K562 (cell line): ENCODE measurements at regions not wholly inside any gene's neighbourhood (a gene's known extent, or its start where the extent isn't known, plus 50 kb on each side); places are given as distances from the start of the nearest gene placed in this dataset.

Experiments
- ATAC-seq: fragments of 200-7000 bp; cut with Tn5 transposase; 3 replicates; pipeline ENCODE4 v1.9.1; 2020; ENCODE audit warnings: moderate library complexity
- BruUV-seq: library from RNA; stranded (reverse); fragments of 400-500 nt; replicated peaks from 2 replicates; lab custom pipeline; 2021; lab: Mats Ljungman, UMichigan
- CTCF ChIA-PET: fragments of 300-600 bp; formaldehyde crosslinking; extraction: SDS; loops from one replicate; lab custom pipeline; 2021; ENCODE audit warnings: low intra/inter-chr PET ratio; lab: Yijun Ruan, JAX
- POLR2A ChIA-PET: fragments of 300-600, 350-650 bp; sonication (Branson Sonifier 250); formaldehyde crosslinking; extraction: SDS; loops from one replicate; lab custom pipeline; 2021; ENCODE audit warnings: antibody characterized with exemption, inconsistent platforms; lab: Yijun Ruan, JAX
- DNase-seq, 4 experiments: peaks; one replicate each; pipeline versions ENCODE4 v3.0.0 to v3.0.0-alpha.2; 2011 to 2018; ENCODE audit warnings: low spot score in 3 of 4, mixed read lengths in 3 of 4; ENCODE audit errors: extremely low read depth in 1 of 4
- FAIRE-seq: peaks from 2 replicates; lab custom pipeline; 2011; peaks lifted over from hg19 to GRCh38; lab: Jason Lieb, UNC
- H2AFZ ChIP-seq: 2 replicates; pipeline ENCODE4 v1.6.0; 2011; ENCODE audit warnings: low read depth, low read length, control low read depth, inconsistent platforms
- H3K27ac ChIP-seq: fragments of 200-600 bp; 3 replicates; pipeline ENCODE4 v1.8.0; 2011; ENCODE audit warnings: low read depth, mild to moderate bottlenecking, control low read depth, inconsistent platforms, low read length, moderate library complexity, mixed read lengths; ENCODE audit errors: extremely low read depth
- H3K27me3 ChIP-seq, 2 experiments: fragments of 300-600 bp in 1 of 2; 2 replicates in 1 of 2; 3 replicates in 1 of 2; pipeline versions ENCODE4 v1.6.0 to v1.8.0; 2011; ENCODE audit warnings: inconsistent platforms in 2 of 2, low read length in 2 of 2, mild to moderate bottlenecking in 1 of 2, mixed read lengths in 1 of 2, moderate library complexity in 1 of 2; ENCODE audit not compliant: control insufficient read depth in 2 of 2, insufficient read depth in 2 of 2
- H3K36me3 ChIP-seq: fragments of 300-600 bp; 3 replicates; pipeline ENCODE4 v1.8.0; 2011; ENCODE audit warnings: mild to moderate bottlenecking, low read length, inconsistent platforms; ENCODE audit not compliant: control insufficient read depth, insufficient read depth
- H3K4me1 ChIP-seq, 2 experiments: fragments of 200-600 bp in 1 of 2; replicated peaks in 1 of 2; 2 replicates in 1 of 2; 3 replicates in 1 of 2; pipeline versions ENCODE4 v1.5.1 to v1.8.0; 2011; ENCODE audit warnings: inconsistent platforms in 2 of 2, low read length in 2 of 2, mild to moderate bottlenecking in 1 of 2, mixed read lengths in 1 of 2, moderate library complexity in 1 of 2; ENCODE audit not compliant: control insufficient read depth in 2 of 2, insufficient read depth in 2 of 2
- H3K4me2 ChIP-seq: 2 replicates; pipeline ENCODE4 v1.6.1; 2011; ENCODE audit warnings: low read length, control low read depth, inconsistent platforms, mixed read lengths; ENCODE audit not compliant: insufficient read depth
- H3K4me3 ChIP-seq: fragments of 200-600 bp; sonication (generic), shearing (Covaris generic); 2 replicates; pipeline ENCODE4 v1.5.1; 2016; ENCODE audit warnings: control low read depth, inconsistent platforms
- H3K79me2 ChIP-seq: fragments of 200-600 bp; 3 replicates; pipeline ENCODE4 v1.8.0; 2011; ENCODE audit warnings: low read length, inconsistent platforms; ENCODE audit not compliant: control insufficient read depth, insufficient read depth
- H3K9ac ChIP-seq, 2 experiments: 2 replicates each; pipeline versions ENCODE4 v1.6.0 to v1.6.1; 2011; ENCODE audit warnings: low read depth in 2 of 2, low read length in 2 of 2, control low read depth in 1 of 2, inconsistent platforms in 1 of 2, mild to moderate bottlenecking in 1 of 2, mixed read lengths in 1 of 2; ENCODE audit not compliant: insufficient read depth in 1 of 2
- H3K9me1 ChIP-seq: one replicate; pipeline ENCODE4 v1.6.0; 2011; ENCODE audit warnings: inconsistent platforms, mild to moderate bottlenecking, low read length, moderate library complexity; ENCODE audit not compliant: control insufficient read depth, insufficient read depth
- H3K9me3 ChIP-seq: replicated peaks from 2 replicates; pipeline ENCODE4 v1.5.1; 2011; ENCODE audit warnings: low read depth, low read length, inconsistent platforms; ENCODE audit not compliant: control insufficient read depth, insufficient read depth
- H4K20me1 ChIP-seq: replicated peaks from 2 replicates; pipeline ENCODE4 v1.6.1; 2011; ENCODE audit warnings: low read length, inconsistent platforms, mixed read lengths; ENCODE audit not compliant: control insufficient read depth, insufficient read depth
- IFI16 ChIP-seq: fragments of 250-450 bp; sonication (Bioruptor Pico); IDR thresholded peaks from 2 replicates; pipeline ENCODE4 v2.1.2; 2022; ENCODE audit warnings: mild to moderate bottlenecking, inconsistent platforms
- RBM15 ChIP-seq: fragments of 200-400 bp; formaldehyde crosslinking; IDR thresholded peaks from 2 replicates; pipeline ENCODE4 v1.6.1; 2018; ENCODE audit warnings: mild to moderate bottlenecking, low read length, moderate library complexity; ENCODE audit not compliant: insufficient read depth
- WGBS: fragments of 100-300 bp; shearing (Covaris generic); methylation state at CpG from one replicate; pipeline ENCODE4 v1.1.6; 2016; ENCODE audit warnings: low coverage, mixed read lengths; ENCODE audit not compliant: insufficient coverage; ENCODE audit errors: missing lambda C conversion rate; 5-methylcytosine and 5-hydroxymethylcytosine counted together
- in situ Hi-C: fragments of 300-500 bp; cut with MboI; formaldehyde crosslinking; loops from 4 replicates; pipeline ENCODE4 v1.15.0; 2018; ENCODE audit warnings: inconsistent platforms, mixed read lengths
- intact Hi-C: fragments of 100-400 bp; cut with micrococcal nuclease; formaldehyde crosslinking; loops from 2 replicates; pipeline ENCODE4 v1.14.2; 2022
- TF ChIP-seq, protein P1 (sequence below), 2 experiments: fragments of 450-650 bp; IDR thresholded peaks; 2 replicates each; pipeline ENCODE4 v1.6.1; 2018; ENCODE audit warnings: mild to moderate bottlenecking in 2 of 2, low read depth in 1 of 2; ENCODE audit not compliant: partially characterized antibody in 2 of 2

DNA sequence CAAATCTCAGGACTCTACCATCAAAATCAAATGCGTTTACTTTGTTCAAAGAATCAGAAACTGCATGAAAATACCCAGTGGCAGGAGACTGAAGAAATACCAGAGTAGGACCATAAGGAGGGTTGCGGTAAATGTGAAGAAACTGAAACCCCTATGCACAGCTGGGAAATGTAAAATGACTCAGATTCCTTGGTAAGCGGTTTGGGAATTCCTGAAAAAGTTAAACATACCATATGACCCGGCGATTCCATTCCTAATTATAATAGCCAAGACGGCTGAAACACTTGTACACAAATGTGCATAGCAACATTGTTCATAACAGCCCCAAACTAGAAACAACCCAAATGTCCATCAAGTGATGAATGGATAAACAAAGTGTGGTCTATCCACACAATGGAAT lies 114.1 kb upstream of the GRAMD1B start:
- DNase-seq = no peak
- Histone ChIP-seq H2AFZ (no peak overlapping the region), H3K27me3 (peaks cover 3 to 4% of the 10 kb centered on the region in 2 experiments; a peak in 2 of 5 replicates), H4K20me1 (no peaks in the 10 kb centered on the region), H3K9me3 (no peaks in the 10 kb centered on the region), H3K9me1 (no peaks in the 10 kb centered on the region), H3K79me2 (no peaks in the 10 kb centered on the region), H3K4me1 (no peaks in the 10 kb centered on the region), H3K4me2 (no peak overlapping the region), H3K27ac (no peak overlapping the region), H3K4me3 (no peak overlapping the region), H3K36me3 (no peaks in the 10 kb centered on the region), H3K9ac (no peak overlapping the region)
- BruUV-seq = no TSS peak
- TF ChIP-seq IFI16 (CRISPR knock-in tag) = no peak
- TF ChIP-seq, protein P1, sequence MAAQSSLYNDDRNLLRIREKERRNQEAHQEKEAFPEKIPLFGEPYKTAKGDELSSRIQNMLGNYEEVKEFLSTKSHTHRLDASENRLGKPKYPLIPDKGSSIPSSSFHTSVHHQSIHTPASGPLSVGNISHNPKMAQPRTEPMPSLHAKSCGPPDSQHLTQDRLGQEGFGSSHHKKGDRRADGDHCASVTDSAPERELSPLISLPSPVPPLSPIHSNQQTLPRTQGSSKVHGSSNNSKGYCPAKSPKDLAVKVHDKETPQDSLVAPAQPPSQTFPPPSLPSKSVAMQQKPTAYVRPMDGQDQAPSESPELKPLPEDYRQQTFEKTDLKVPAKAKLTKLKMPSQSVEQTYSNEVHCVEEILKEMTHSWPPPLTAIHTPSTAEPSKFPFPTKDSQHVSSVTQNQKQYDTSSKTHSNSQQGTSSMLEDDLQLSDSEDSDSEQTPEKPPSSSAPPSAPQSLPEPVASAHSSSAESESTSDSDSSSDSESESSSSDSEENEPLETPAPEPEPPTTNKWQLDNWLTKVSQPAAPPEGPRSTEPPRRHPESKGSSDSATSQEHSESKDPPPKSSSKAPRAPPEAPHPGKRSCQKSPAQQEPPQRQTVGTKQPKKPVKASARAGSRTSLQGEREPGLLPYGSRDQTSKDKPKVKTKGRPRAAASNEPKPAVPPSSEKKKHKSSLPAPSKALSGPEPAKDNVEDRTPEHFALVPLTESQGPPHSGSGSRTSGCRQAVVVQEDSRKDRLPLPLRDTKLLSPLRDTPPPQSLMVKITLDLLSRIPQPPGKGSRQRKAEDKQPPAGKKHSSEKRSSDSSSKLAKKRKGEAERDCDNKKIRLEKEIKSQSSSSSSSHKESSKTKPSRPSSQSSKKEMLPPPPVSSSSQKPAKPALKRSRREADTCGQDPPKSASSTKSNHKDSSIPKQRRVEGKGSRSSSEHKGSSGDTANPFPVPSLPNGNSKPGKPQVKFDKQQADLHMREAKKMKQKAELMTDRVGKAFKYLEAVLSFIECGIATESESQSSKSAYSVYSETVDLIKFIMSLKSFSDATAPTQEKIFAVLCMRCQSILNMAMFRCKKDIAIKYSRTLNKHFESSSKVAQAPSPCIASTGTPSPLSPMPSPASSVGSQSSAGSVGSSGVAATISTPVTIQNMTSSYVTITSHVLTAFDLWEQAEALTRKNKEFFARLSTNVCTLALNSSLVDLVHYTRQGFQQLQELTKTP (IDR thresholded peaks at IDR 0.05; ENCODE audit: low read depth in 1 of 2, partially characterized antibody in 2 of 2) = no peak
- no peak for TF ChIP-seq RBM15
- ChIA-PET CTCF (no interaction called here), POLR2A (interaction anchor here (0.6 to 1.0 kb wide), 2 partner anchors 9 to 219 kb away, joined by 3 read pairs; no protein-coding TSS in a partner anchor)
- intact Hi-C loops (no loop called here), in situ Hi-C loops (no loop called here)
- no peak for ATAC-seq
- WGBS = 1% methylated on average over 6 of the region's 6 CpGs
- FAIRE-seq = no peak
